NCI-H128 (cell line): ENCODE measurements at regions not wholly inside any gene's neighbourhood (a gene's known extent, or its start where the extent isn't known, plus 50 kb on each side); places are given as distances from the start of the nearest gene placed in this dataset.

Experiments used
- DNase-seq: peaks from one replicate; lab custom pipeline; 2025; ENCODE audit not compliant: unreplicated experiment; lab: John Stamatoyannopoulos, UW

DNA sequence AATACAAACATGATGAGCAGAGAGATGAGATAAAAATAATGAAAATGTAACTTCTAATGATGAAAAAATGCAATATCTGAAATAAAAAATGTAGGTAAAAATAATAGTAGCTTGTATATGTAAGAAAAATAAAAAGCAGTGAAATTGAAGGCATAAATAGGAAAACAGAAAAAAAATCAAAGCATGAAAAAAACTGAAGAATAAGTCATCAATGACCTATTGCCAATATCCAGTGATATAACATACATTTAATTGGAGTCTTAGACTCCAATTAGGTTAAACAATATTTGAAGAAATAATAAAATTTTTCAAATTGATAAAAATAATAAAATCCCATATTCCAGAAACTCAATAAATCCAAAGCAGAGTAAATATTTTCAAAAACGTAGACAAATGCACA lies 114.0 kb upstream of the HDGFL1 start:
- no peak for DNase-seq

GRCh38 chr6:22457996-22458395 lies 111.4 kb upstream of the HDGFL1 start:
- no peak for DNase-seq

- DNase-seq, result no peak
Observed at GRCh38 chr6:22466665-22467245, 102.6 kb upstream of the HDGFL1 start.

DNA sequence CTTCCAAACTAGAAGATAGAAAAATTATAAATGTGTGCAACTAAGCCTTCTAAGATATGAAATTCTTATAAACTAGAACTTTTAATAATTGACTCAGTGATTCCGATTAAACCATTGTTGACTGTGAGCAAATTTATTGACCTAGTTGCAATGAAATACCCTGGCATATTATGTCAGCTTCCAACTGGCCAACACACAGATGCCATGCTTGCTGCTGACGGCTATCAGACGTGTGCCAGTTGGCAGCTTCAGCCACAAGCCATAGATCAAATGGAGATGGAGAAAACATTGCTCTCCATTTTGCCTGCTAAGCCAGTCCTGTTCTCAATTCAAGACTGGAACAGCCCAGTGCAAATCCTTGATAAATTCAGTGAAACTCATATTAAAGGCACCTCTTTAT lies 101.7 kb upstream of the HDGFL1 start:
- no peak for DNase-seq

DNA sequence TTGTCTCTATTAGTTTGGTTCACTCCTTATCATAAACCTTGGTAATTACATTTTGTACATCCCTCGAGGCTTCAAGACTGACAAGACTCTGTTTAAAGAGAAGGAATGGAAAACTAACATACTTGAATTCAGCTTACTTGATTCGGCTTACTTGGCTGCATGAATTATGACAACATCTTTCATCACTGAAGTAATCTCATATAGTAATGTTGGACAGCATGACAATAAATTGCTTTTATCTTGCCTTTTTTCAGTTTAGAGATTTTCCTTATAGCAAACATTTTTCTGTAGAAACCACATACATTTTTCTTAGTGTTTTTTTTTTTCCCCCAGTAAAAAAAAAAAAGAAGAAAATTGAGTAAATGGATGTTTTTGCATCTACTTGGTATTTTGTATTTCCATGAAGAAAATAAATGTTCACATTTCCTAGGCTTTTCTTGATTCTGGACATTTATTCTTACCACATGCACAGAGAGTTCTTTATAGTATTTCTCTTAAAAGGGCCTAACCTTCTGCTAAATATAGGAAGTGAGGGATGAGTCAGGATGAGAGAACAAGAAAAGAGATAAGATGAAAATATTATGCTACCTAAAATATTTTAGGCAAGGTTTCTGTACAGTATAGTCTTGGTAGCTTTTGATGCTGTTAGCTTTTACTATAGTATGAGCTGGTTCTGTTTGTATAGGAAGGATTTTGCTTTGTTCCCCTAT lies 101.0 kb upstream of the HDGFL1 start:
- no peak for DNase-seq

DNA sequence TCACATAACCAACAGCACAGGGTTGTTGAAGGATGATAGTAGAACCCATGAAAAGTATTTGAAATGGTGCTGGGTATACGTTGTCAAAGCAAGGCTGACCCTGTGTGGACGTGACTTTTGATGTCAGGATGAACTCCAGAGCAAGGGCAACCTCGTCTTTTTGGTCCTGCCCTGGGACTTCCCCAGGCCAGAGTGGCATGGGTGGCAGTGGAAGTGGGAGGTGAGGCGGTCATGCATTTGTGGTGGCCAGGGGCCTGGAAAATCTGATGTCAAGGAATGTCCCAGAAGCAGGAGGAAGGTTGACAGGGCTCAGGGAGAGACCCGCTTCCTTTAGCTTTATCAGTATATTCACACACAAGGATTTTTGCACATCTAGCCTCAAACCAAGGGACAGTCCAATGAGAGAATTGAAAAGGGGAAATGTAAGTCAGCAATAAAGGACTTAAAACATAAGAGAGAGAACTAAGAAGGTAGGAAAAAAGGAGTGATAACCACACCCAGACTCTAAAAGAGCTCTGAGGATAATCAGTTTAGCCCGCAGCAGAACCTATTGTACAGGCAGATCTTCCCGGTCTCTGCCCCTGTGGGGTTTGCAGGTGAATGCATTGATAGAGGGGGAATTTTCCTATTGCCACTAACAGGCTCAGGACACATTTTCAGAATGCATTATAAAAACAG lies 98.8 kb upstream of the HDGFL1 start:
- no peak for DNase-seq

GRCh38 chr6:22471132-22471690 lies 98.2 kb upstream of the HDGFL1 start:
- DNase-seq, result no peak

GRCh38 chr6:22471746-22472145 lies 97.6 kb upstream of the HDGFL1 start:
- DNase-seq, result no peak

GRCh38 chr6:22473991-22474682 lies 95.2 kb upstream of the HDGFL1 start:
- no peak for DNase-seq

GRCh38 chr6:22476811-22477390 lies 92.5 kb upstream of the HDGFL1 start:
- DNase-seq, result no peak

GRCh38 chr6:22497276-22497675 lies 72.1 kb upstream of the HDGFL1 start:
- no peak for DNase-seq

- no peak for DNase-seq
Observed at GRCh38 chr6:22499815-22500214, 69.6 kb upstream of the HDGFL1 start.

DNA sequence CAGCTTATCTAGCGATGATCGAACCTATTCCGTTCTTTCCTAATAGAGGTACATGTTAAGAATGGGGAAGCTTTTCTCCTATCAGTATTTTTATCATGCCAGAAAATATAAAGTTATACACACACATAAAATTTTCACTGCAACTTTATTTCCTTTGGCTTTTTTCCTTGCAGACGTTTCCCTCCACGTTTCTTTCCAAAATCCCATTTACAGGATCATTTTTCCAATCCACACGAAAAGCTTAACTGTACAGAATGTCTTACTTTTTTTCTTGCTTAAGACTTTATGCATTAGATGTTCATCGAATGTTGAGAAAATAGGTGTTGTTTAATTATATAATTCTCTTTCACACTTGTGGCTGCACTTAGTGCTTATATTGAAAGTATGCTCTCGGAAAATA lies 62.9 kb upstream of the HDGFL1 start:
- no peak for DNase-seq

- DNase-seq, result no peak
Observed at GRCh38 chr6:22512686-22513427, 56.5 kb upstream of the HDGFL1 start.

DNA sequence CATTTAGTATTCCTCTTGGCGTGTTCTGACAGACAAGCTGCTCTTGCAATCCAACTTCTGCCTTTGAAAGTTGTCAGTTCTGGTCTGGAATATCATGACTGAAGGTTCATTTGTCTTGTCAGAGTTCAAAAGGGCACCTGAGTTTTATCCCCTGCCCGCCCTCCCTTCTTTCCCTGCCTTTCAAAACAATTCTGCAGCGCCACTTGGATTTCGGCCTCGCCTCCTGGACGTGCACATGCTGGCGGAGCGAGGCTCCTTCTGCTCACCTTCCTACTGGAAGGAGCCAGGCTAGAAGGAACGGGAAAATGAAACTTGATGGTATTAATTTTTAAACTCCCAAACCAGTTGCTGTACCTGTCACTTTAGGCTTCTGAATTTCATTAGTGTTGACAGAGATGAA lies 55.7 kb upstream of the HDGFL1 start:
- DNase-seq, result no peak

DNA sequence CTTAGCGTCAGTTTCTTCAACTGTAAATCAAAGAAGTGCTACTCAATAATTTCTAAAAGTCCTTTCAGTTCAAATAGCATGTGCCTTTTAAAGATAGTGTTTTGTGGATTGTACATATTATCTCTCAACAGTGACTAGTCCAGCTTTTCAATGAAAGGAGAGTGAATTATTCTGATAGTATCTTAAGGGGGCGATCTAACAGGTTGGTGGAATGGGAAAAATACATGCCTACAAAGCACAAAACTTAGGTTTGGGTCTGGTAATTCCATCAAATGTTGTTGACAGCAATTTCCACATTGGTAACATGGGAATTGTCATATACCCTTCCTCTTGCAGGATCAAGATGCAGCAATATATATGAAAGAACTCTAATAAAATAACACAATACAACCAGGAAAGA lies 50.1 kb upstream of the HDGFL1 start:
- DNase-seq, result no peak
